Activated effector memory CD4-positive, alpha-beta T cell treated with anti-CD3 and anti-CD28 coated beads, Interleukin-2, amount 50 U/mL, for 16 hours (primary cell): ENCODE measurements at regions not wholly inside any gene's neighbourhood (a gene's known extent, or its start where the extent isn't known, plus 50 kb on each side); places are given as distances from the start of the nearest gene placed in this dataset.
"Not testable (repeated sequence)": the region's sequence is repeated elsewhere in the genome, so short reads cannot be mapped to it uniquely, and the experiment has no call there.

ENCODE experiments used
- DNase-seq: peaks from one replicate; pipeline ENCODE4 v3.0.0-alpha.2; 2020

GRCh38 chr1:30100524-30100862 lies 622.9 kb downstream of the MATN1 start:
- DNase-seq: no peak

GRCh38 chr1:30099587-30100523 lies 623.5 kb downstream of the MATN1 start:
- DNase-seq: no peak

- not testable (repeated sequence) for DNase-seq
Observed at GRCh38 chr1:30097851-30098250, 625.5 kb downstream of the MATN1 start.

DNA sequence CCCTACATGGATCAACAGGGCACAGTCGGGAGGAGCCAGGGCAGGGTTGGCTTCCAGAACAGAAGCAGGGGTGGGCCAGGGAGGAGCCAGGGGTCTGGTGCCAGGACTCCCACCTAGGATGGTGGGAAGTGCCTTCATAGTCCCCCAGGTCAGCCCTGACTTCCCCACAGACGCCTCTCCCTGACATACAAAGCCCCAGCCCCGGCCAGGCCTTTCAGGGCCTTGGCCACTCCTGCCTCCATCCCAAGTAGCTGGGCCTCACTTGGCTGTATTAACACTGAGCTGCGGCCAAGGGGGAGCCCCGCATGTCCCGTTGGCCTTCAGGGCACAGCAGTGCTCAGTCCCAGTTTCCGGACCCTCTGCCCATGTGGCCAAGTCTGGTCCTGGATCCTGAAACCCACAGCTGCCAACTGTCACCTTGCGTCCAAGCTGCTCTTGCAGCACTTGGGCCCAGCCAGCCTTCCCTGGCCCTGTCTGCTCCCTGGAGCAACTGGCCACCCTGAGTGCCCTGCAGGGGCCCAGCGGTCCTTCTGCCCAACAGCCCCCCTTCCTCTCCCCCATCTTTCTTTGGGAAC lies 627.8 kb downstream of the MATN1 start:
- no peak for DNase-seq

DNA sequence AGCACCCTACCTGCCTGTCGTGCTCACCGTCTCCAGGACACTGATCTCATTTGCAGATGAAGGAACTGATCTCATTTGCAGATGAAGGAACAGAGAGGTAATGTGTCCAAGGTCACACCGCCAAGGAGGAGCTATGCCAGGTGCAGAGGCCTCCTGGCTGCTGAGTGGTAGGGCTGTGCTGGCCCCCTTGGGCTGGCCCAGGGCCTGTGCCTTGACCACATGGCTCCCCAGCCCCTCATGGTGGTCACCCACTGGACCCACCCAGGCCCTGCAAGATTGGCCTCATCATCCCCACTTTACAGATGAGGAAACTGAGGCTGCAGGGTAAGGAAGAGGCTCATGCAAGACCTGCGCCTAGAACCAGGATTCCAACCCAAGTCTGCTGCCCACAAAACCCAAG lies 628.3 kb downstream of the MATN1 start:
- DNase-seq: no peak

- no peak for DNase-seq
Observed at GRCh38 chr1:30092051-30092858, 631.1 kb downstream of the MATN1 start.

GRCh38 chr1:30090162-30090820 lies 633.1 kb downstream of the MATN1 start:
- no peak for DNase-seq

DNA sequence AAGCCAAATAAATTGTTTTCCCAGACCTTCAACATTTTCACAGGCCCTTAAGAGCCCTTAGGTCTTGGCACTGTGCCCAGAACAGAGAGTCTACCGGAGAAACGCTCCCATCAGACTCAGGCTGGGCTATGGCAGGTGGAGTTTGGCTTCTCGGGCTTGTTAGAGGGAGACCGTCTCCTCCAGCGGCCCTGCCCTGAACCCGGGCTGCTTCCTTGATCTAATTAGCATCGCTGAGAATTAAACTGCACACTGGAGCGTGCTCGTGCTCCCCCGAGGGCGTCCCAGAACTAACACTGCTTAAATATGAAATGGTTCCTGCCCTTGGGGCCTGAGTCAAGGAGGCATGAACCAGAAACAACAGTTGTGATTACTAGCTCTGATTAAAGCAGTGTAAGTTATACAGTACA lies 634.4 kb downstream of the MATN1 start:
- DNase-seq: no peak

GRCh38 chr1:30088594-30088993 lies 634.8 kb downstream of the MATN1 start:
- DNase-seq: no peak

- DNase-seq: no peak
Observed at GRCh38 chr1:30087465-30087864, 635.9 kb downstream of the MATN1 start.

DNA sequence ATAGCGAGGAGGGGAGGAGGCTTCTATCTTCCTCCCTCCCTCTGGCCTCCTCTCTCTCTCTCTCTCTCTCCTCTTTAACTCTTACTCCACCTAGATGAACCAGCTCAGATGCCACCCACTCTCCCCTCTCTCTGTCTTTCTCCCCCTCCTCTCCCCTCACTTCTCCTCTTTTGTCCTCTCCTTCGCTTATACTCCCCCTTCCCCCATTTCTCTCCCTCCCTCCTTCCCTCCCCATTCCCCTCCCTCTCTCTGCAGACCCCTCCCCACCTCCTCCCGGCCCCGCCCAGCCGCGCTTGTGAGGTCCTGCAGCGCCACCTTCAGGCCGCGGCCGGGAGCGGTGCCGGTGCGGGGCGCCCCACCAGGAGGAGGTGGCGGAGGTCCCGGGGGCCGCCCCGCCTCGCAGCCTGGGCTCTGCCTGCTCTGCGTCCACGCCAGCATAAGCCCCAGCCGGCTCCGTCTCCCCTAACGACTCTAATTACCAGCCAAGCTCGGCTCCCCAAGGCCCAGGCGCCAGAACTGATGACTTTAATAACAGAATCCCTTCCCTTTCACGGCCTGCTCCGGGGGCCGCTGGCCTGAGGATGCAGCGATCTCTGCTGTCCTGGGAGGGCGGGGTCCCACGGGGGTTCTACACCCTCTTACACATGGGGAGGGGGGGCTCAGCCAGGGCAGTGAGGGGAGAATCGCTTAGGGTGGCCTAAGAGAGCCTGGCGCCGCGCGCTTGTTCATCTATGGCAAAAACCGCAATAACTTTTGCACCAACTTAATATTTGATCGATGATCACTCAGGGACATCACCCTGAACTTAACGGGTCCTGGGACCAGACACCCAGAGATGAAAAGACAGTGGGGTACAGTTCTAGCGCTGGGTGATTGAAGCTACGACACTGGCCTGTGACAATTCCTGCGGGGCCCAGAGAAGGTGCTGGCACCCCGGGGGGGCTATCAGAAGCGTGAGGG lies 637.3 kb downstream of the MATN1 start:
- DNase-seq: peak; percentile 68

- DNase-seq: no peak
Observed at GRCh38 chr1:30084909-30085571, 638.3 kb downstream of the MATN1 start.

DNA sequence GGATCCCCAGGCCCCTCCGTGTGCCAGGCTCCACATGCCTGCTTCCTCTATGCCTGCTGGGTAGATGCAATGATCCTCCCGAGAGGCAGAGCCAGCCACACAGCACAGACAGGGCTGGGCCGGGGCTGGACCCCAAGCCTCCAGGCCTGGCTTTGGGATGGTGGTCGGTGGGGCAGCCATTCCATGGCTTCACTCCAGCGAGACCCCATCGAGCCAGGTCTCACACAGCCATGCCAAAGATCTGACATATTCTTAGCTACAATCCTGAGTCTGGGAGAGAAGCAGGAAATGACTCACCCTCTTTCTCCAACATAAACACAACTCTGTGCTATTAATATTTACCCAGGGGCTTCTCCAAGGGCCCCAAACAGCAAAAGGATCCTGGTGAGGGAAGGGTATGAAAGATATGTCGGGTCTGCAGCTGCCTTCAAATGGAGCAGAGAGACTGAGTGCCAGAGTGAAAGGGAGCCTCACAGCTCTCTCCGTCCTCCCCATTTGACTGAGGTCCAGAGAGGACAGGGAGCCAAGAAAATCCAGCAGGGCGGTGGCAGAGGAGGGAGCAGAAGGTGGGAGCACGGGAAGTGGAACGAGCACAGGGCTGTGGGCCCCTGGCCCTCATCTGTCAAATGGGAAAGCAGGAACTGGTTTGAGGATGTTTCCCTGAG lies 639.5 kb downstream of the MATN1 start:
- DNase-seq: no peak

GRCh38 chr1:30081379-30082102 lies 641.8 kb downstream of the MATN1 start:
- no peak for DNase-seq

DNA sequence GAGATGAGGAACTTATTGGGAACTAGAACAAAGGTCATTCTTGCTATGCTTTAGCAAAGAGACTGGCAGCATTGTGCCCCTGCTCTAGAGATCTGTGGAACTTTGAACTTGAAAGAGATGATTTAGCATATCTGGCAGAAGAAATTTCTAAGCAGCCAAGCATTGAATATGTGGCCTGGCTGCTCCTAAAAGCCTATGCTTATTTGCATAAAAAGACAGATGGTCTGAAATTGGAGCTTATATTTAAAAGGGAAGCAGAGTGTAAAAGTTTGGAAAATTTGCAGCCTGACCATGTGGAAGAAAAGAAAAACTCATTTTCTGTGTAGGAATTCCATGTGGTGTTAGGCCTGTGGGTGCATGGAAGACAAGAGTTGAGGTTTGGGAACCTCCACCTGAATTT lies 647.5 kb downstream of the MATN1 start:
- DNase-seq: not testable (repeated sequence)

GRCh38 chr1:30068787-30069472 lies 654.5 kb downstream of the MATN1 start:
- DNase-seq: no peak

DNA sequence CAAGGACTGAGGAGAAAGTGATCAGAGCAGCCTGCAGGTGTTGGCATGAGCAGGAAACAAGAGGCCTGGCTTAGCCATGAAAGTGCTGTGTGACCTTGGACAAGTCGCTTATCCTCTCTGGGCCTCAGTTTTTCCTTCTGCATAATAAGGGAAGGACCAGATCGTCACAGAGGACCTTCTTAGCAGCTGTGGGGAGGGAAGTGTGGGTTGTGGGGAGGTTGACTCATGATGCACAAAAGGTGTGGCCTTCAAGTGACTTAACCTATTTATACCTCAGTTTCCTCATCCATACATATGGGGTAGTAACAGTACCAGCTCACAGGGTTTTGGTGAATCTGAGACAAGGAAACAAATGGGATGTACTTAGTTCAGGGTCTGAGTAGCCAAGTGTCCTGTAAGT lies 658.8 kb downstream of the MATN1 start:
- no peak for DNase-seq

DNA sequence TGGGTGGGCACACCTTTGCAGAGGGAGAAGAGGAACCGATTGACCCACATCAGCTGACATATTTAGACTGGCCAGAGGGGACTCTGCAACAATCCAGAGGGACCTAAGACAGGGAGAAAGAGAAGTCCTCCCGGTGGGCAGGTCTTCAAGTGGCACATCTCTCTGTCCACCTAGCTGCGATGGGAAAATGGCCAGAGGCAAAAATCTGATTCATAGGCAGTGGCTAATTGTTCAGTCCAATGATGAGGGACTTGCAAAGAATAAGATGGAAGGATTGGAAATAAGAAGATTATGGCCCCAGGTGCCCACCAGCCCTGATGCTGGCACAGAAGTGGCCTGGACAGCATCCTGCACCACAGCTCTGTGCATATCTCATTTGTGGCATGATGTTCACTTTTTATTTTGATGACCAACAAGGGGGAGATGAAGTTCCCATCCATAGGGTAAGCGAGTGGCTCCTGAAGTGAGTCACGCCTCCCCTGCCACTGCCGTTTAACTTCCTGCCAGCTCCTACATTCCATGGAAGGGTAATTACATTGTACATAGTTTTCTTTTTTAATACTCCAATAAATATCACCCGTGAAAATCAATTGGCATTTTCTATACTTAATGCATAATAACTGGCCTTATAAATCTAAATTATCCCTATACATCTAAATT lies 659.6 kb downstream of the MATN1 start:
- no peak for DNase-seq
